ENCODE measurements at regions not wholly inside any gene's neighbourhood (a gene's known extent, or its start where the extent isn't known, plus 50 kb on each side); places are given as distances from the start of the nearest gene placed in this dataset.

DNA sequence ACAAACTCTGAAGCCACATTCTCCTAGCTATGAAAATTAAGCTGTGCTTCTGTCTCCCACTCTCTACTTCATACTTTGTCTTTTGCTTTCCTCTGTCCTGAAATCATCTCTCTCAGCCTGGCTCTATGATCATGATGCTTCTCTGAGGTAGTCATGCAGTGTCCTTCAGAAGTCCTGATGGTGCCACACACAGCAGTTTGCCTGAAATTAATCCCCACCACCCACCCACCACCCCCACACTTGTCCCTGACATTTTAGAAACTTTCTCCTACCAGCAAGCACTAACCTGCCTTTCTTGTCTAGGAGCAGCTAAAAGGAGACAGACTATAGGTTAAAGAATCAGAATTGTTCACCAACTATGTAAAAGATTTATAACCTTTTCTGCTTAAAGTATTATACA is 282.2 kb upstream of the FAM174A start:
- Mint-ChIP-seq H3K36me3 (ENCODE audit: insufficient read depth, unreplicated experiment) (no peaks in the 10 kb centered on the region), H3K9me3 (ENCODE audit: unreplicated experiment) (peaks cover 8% of the 10 kb centered on the region), H3K4me1 (ENCODE audit: insufficient read depth, unreplicated experiment) (no peaks in the 10 kb centered on the region), H3K27me3 (ENCODE audit: insufficient read depth, unreplicated experiment) (peaks cover 30% of the 10 kb centered on the region), H3K27ac (ENCODE audit: low read depth, unreplicated experiment) (no peak overlapping the region), H3K4me3 (ENCODE audit: unreplicated experiment) (no peak overlapping the region)
- intact Hi-C loops (cut with micrococcal nuclease): no loop called here
- DNase-seq (ENCODE audit: unreplicated experiment): no peak
- ChIA-PET CTCF (no interaction called here), POLR2A (no interaction called here)
- BruUV-seq (replicated peaks): no TSS peak
- TF ChIP-seq, protein P1, sequence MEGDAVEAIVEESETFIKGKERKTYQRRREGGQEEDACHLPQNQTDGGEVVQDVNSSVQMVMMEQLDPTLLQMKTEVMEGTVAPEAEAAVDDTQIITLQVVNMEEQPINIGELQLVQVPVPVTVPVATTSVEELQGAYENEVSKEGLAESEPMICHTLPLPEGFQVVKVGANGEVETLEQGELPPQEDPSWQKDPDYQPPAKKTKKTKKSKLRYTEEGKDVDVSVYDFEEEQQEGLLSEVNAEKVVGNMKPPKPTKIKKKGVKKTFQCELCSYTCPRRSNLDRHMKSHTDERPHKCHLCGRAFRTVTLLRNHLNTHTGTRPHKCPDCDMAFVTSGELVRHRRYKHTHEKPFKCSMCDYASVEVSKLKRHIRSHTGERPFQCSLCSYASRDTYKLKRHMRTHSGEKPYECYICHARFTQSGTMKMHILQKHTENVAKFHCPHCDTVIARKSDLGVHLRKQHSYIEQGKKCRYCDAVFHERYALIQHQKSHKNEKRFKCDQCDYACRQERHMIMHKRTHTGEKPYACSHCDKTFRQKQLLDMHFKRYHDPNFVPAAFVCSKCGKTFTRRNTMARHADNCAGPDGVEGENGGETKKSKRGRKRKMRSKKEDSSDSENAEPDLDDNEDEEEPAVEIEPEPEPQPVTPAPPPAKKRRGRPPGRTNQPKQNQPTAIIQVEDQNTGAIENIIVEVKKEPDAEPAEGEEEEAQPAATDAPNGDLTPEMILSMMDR (IDR thresholded peaks at IDR 0.05; ENCODE audit: unreplicated experiment): no peak

DNA sequence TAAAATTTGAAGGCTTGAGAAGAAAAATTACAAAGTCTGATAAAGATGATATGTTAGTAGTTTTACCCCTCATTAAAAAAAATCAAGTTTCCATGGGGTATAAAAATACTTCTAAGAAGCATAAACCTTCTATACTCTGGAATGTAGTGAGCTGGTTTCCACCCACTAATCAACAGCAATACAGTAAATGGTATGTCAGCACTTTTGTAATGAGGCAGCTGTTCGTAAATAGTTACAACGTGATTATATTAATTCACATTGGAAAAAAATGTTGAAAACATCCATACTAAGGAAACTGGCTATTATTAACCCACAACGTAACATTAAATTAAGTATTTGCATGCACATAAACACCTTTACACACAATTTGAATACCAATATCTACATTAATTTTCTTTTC is 283.1 kb upstream of the FAM174A start:
- Mint-ChIP-seq H3K36me3 (ENCODE audit: insufficient read depth, unreplicated experiment) (no peaks in the 10 kb centered on the region), H3K4me3 (ENCODE audit: unreplicated experiment) (no peak overlapping the region), H3K4me1 (ENCODE audit: insufficient read depth, unreplicated experiment) (no peaks in the 10 kb centered on the region), H3K27ac (ENCODE audit: low read depth, unreplicated experiment) (no peak overlapping the region), H3K27me3 (ENCODE audit: insufficient read depth, unreplicated experiment) (peaks cover 30% of the 10 kb centered on the region), H3K9me3 (ENCODE audit: unreplicated experiment) (peaks cover 8% of the 10 kb centered on the region)
- CTCF ChIA-PET: no interaction called here
- intact Hi-C loops (cut with micrococcal nuclease): no loop called here
- no peak for DNase-seq (ENCODE audit: unreplicated experiment)
- TF ChIP-seq, protein P1 (IDR thresholded peaks at IDR 0.05; ENCODE audit: unreplicated experiment): no peak
- no TSS peak for BruUV-seq (replicated peaks)
- POLR2A ChIA-PET: no interaction called here

DNA sequence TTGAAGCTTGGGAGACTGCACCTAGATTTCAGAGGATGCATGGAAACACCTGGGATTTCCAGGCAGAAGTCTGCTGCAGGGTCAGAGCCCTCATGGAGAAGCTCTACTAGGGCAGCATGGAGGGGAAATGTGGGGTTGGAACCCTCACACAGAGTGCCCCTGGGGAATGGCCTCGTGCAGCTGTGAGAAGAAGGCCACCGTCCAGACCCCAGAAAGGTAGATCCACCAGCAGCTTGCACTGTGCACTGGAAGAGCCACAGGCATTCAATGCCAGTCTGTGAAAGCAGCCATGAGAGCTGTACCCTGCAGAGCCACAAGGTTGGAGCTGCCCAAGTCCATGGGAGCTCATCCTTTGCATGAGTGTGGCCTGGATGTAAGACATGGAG is 285.3 kb upstream of the FAM174A start:
- Mint-ChIP-seq H3K27me3 (ENCODE audit: insufficient read depth, unreplicated experiment) (peaks cover 30% of the 10 kb centered on the region), H3K4me1 (ENCODE audit: insufficient read depth, unreplicated experiment) (no peaks in the 10 kb centered on the region), H3K4me3 (ENCODE audit: unreplicated experiment) (no peak overlapping the region), H3K9me3 (ENCODE audit: unreplicated experiment) (peaks cover 8% of the 10 kb centered on the region), H3K36me3 (ENCODE audit: insufficient read depth, unreplicated experiment) (no peaks in the 10 kb centered on the region), H3K27ac (ENCODE audit: low read depth, unreplicated experiment) (no peak overlapping the region)
- intact Hi-C loops (cut with micrococcal nuclease): no loop called here
- POLR2A ChIA-PET: no interaction called here
- DNase-seq (ENCODE audit: unreplicated experiment): no peak
- no TSS peak for BruUV-seq (replicated peaks)
- TF ChIP-seq, protein P1 (IDR thresholded peaks at IDR 0.05; ENCODE audit: unreplicated experiment): no peak
- CTCF ChIA-PET: no interaction called here

DNA sequence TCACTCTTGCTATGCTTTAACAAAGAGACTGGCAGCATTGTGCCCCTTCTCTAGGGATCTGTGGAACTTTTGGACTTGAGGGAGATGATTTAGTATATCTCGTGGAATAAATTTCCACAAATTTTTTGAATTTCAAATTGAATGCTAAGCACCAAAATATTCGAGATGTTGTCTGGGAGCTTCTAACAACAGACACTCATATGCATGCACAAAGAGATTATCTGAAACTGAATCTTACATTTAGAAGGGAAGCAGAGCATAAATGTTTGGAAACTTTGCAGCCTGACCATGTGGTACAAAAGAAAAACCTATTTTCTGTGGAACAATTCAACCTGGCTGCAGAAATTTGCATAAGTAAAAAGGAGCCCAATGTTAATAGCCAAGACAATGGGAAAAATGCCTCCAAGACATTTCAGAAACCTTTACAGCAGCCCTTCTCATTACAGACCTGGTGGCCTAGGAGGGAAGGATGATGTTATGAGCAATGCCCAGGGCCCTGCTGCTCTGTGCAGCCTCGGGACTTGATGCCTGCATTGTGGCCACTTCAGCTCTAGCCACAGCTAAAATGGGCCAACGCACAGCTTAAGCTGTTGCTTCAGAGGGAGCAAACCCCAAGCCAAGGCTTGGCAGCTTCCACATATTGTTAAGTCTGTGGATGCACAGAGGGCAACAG is 285.8 kb upstream of the FAM174A start:
- TF ChIP-seq, protein P1 (IDR thresholded peaks at IDR 0.05; ENCODE audit: unreplicated experiment): no peak
- ChIA-PET CTCF (no interaction called here), POLR2A (no interaction called here)
- Mint-ChIP-seq H3K27ac (ENCODE audit: low read depth, unreplicated experiment) (no peak overlapping the region), H3K4me1 (ENCODE audit: insufficient read depth, unreplicated experiment) (no peaks in the 10 kb centered on the region), H3K9me3 (ENCODE audit: unreplicated experiment) (peaks cover 8% of the 10 kb centered on the region), H3K36me3 (ENCODE audit: insufficient read depth, unreplicated experiment) (no peaks in the 10 kb centered on the region), H3K4me3 (ENCODE audit: unreplicated experiment) (no peak overlapping the region), H3K27me3 (ENCODE audit: insufficient read depth, unreplicated experiment) (peaks cover 30% of the 10 kb centered on the region)
- DNase-seq (ENCODE audit: unreplicated experiment): no peak
- intact Hi-C loops (cut with micrococcal nuclease): no loop called here
- no TSS peak for BruUV-seq (replicated peaks)
